CD4-positive, alpha-beta T cell treated with Interleukin-17A for 4 hours (primary cell): ENCODE measurements at regions not wholly inside any gene's neighbourhood (a gene's known extent, or its start where the extent isn't known, plus 50 kb on each side); places are given as distances from the start of the nearest gene placed in this dataset.

Source experiments
- DNase-seq: peaks from one replicate; pipeline ENCODE4 v3.0.0-alpha.2; 2020; ENCODE audit warnings: mixed read lengths

DNA sequence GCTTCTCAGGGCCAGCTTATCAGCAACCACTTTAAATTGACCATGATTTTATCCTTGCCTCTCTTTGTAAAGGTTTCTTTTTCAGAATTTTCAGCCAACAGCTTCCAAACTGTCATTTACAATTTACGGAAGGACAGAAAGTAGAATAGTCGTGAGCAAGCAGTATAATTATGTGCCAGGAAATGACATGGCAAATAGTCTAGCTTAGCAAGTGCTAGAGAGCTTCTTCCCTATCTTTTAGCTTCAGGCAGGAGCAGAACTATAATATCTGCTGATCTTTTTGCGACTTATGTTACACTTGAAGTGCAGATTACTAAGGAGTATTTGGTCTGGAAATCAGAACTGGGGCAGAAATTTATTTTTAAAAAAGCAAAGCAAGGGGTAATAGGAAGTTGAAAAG, 123.0 kb upstream of the AP1S2 start:
- DNase-seq = no peak

DNA sequence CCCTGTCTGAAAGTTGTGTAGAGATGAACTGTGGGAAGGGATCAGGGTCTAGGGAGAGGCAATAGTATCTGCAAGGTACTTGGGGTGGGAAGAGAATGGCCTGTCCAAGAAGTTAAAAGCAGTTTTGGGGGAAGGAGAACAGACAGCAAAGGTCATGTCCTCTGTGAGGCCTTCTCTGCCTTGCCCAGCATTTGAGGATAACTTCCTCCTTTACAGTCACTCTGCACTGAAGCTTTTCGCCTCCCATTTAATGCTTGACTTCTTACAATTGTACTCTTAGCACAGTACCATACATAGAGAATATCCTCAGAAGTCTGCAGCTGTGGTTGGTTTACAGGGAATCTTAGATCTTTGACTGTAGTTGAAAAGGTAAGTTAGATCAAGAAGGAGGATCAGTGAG, 121.8 kb upstream of the AP1S2 start:
- no peak for DNase-seq

DNA sequence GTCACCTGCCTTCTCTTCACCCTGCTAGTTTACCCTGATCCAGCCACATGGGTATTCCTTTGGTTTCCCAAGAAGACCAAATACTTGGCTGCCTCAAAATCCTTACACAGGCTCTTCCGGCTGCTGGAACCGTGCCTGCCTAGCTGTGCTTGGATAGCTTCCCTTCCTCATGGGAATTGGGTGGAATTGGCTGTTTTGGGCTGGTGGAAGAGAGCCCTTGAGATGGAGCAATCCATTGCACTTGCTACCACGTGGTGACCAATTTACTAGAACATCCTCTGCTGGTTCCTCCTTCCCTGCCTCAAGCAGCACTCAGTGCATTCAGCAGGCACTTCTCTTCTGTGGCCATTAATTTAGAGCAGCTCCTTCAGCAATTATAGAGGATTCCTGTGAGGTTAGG, 119.3 kb upstream of the AP1S2 start:
- no peak for DNase-seq

DNA sequence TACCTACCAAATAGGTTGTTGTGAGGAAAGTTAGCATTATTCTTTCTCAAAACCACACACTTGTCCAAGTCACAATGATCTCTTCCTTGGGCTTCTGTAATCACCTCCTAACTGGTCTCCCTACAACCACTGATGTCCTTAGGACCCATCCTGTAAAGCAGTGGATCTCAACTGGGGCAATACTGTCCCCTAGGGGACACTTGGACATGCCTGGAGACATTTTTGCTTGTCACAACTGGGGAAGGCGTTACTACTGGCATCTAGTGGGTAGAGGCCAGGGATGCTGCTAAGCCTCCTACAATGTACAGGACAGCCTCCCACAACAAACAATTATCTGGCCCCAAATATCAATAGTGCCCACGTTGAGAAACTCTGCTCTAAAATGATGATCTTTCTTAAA, 118.7 kb upstream of the AP1S2 start:
- peak; percentile 12 for DNase-seq

DNA sequence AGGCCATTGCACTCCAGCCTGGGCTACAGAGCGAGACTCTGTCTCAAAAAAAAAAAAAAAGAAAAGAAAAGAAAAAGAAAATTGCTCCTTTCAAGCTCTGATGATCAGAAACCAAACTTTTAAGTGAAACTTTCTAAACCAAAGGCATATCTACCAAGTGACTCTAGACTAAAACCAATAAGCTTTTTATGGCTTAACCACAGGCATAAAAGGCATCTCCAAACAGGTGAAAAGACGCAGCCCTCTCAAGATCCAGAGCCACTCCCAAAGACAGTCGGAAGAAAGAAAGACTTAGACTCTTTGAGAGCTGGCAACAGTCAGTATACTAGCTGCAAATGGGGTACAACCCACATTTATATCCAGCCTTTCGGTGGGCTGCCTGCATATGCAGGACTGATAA, 117.1 kb upstream of the AP1S2 start:
- no peak for DNase-seq

DNA sequence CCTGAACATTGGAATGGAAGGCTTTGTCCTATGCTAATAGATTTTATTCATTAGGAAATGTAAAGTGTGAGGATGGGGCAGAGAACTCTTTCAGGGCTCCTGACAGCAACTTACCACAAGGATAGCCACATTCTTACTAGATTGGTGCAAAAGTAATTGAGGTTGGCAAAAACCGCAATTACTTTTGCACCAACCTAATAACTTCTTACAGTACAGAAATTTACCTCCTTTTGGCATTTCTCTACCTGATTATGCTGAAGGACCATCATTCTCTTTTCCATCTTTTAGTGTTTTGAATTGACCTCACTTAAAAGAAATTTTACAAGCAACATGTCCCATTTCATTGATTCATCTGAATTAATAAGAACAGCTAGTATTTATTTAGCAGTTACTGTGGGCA, 109.2 kb upstream of the AP1S2 start:
- DNase-seq = no peak

DNA sequence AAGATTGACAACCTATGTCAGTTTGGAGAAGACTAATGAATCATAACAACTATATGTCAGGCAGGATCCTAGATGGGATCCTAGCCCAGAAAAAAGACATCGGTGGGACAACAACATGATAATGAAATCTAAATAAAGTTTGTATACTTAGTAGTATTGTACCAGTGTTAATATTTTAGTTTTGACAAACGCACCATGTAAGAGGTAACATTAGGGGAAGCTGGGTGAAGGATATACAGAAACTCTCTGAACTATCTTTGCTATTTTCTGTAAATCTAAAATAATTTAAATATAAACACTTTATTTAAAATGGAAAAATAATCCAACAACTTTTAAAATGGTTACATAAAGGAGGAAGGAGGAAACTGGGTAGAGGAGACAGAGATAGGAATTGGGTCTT, 105.6 kb upstream of the AP1S2 start:
- DNase-seq = no peak

DNA sequence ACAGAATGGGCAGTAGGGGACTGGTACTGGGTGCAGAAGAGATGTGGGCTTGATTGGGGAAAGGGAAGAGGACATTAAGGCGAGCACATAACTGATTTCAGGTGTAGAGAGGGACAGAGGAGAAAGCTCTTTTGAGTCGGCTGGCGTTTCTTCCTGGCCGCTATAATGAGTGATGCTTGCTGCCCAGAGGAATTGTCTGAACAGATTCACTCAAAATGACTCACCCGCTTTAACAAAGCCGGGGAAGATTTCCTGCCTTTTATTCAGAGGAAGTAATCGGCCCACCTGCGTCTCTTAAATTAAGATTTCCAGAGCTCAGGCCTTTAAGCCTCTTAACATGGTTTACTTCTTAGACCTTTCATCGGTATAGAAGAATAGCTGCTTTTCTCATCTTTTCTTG, 102.1 kb upstream of the AP1S2 start:
- no peak for DNase-seq

DNA sequence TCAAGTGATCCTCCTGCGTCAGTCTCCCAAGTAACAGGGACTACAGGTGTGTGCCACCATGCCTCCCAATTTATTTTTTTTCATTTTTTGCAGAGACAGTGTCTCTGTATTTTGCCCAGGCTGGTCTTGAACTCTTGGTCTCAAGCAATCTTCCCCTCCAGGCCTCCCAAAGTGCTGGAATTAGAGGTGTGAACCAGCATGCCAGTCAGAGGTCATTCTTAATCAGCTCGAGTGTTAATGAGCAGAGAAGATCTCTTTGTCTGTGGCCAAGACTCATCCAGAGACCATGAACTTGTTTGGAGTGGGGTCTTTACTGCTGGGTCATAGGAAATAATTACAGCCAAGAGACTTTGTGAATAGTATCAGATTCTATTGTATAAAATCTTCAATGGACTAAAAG, 99.2 kb upstream of the AP1S2 start:
- no peak for DNase-seq

DNA sequence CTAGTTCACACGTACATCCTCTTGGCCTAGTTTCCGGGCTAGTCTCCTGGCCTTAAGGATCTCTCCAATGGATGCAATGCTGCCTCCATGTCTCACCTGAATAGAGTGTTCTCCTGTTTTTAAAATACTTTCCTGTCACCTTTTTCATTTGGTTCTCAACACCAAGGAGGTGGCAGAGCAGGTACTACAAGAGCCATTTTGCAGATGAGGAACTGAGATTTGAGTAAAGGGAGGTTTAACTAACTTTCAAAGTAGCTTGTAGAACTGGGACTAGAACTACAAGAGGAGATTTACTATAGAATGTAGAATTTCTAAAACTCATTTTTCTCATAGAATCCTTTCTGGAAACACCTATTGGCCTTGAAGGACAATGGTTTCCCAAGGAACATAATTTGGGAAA, 97.6 kb upstream of the AP1S2 start:
- no peak for DNase-seq

DNA sequence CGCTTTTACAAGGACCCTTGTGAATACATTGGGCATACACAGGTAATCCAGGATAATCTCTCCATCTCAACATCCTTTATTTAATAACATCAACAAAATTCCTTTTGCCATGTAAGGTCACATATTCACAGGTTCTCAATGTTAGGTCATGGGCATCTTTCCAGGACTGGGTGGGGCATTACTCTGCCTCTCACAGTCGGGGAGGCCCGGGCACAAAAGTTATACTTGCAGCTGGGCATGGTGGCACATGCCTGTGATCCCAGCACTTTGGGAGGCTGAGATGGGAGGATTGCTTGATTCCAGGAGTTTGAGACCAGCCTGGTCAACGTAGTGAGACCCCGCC, 93.7 kb upstream of the AP1S2 start:
- no peak for DNase-seq

DNA sequence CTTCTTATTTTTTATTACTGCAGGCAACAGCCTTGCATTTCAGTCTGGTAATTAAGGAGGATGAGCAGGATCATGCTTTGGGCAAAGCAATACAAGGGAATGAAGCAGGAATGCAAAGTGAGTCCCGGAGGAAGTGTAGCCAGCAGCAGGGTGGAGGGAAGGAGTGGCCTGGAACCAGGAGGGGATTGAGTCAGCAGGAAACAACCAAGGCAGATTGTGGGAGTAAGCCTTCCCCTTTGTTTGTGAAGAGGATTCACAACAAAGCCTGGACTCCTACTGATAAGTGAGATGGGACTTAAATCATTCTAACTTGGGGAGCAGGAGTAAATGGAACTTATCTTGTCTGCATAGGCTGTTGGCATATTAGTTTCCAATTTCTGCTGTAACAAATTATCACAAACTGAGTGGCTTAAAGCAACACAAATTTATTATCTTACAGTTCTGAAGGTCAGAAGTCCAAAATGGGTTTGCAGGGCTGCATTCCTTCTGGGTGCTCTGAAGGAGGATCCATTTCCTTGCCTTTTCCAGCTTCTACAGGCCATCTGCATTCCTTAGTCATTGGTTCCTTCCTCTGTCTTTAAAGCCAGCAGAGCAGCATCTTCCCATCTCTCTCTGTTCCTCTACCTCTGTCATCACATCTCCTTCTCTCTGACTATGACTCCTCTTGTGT, 93.2 kb upstream of the AP1S2 start:
- DNase-seq = no peak

DNA sequence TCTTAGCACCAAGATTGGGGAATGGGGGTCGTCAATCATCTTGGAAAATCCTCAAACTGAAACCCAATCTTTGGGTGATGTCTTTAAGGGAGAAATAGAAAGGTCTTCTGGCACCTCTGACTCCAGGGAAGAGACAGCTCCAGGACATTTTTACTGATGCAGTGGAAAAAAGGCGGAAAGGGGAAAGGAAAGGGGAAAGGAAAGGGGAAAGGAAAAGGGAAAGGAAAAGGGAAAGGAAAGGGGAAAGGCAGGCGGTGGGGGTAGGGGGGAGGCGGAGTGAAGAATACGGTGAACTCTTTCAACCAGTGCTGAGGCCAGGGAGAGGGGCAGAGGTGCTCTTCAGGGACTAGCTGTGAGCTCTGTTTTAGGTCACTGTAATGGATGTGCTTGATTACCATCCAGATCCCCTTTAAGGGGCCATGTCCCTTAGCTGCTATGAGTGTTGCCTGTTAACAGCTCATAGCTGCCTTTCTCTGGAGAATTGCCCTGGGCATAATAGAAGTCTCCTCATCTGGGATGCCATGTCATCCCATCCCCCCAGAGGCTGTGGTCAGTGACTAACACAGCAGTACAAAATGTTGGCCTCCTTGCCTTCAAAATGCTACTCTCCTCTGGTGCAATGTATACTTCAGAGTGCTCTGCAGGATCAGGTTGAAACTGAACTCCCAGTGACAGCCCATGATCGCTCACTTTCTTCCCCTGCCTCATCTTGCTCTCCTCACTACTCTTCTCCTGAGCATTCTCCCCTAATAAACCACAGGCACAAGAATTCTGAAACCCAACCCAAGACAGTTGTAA, 92.4 kb upstream of the AP1S2 start:
- no peak for DNase-seq

DNA sequence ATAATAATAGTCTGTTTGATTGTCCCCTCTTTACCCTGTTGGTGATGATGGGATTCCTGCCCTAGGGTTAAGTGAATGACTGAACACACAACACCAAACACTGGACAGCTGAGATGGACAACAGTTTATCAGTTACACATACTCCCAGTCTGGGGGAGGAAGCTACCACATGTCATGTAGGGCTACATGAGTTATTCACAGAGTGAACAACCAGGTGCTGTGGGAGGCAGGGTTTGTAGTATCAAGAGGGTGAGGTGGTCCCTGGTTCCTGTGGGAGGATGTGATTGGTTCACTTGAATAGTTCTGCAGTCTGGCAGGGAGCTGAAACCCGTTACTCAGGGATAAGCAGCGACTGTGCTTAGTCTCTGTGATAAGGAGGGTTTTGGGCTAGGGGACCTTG, 88.8 kb upstream of the AP1S2 start:
- DNase-seq = no peak

DNA sequence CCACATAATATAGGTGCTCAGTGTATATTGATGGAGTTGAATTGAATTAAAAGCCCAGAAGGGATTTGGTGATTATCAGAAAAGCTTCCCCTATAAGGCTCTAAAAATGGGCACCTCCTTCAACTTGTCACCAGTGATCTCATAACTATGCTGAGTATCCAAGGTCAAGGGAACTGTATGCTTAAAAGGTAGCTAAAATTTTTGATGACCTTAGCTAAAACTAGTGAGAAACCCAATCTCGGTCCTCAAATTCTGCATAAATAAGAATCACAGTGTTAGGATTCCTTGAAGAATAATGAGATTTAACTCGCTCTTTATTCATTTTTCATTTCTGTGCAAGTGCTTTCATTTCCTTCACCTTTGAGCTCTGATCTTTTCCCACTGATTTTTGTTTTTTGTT, 87.7 kb upstream of the AP1S2 start:
- DNase-seq = no peak

DNA sequence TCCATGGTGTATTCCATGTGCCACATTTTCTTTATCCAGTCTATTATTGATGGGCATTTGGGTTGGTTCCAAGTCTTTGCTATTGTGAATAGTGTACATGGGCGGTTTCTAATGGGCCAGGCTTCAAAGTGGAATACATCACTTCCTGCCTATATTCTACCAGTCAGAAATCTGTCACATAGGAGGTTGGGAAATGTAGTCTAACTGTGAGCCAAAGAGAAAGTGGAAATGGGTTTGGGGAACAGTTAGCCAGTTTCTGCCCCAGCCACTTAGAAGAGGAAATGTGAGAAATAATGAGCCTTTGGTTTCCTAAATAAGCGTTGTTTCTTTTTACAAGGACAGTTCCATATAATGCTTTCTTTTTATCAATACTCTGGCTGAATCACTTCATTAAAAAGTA, 85.1 kb upstream of the AP1S2 start:
- no peak for DNase-seq

DNA sequence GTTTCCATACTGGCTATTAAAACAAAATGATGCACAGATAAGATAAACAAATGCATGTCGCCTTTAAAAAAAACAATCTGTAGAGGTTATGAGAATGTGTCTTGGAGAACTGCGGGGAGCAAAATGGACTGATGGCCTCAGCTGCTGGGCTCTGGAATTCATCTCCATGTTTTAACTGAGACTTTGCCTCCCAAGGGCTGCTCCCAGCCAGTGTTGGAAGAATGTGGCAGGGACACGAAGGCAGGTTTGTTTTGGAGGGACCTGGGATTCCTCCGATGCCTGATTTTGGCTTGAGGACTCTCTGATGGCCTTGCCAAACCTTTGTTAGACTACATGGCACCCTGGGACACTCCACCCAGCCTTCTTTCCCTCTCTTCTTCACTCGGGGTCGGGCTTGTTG, 83.5 kb upstream of the AP1S2 start:
- no peak for DNase-seq

DNA sequence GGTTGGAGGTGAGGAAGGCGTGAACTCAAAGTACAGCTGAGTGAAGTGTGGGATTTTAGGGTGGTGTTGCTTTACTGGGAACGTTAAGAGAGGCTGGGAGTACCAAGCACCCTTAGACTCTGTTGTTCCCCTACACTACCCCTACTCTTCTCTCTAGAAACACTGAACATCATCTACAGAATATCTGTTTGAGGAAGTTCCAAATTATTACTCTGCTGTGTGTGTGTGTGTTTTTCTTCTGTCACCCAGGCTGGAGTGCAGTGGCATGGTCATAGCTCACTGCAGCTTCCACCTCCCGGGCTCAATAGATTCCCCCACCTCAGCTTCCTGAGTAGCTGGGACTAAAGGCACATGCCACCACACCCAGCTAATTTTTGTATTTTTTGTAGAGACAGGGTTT, 76.7 kb upstream of the AP1S2 start:
- no peak for DNase-seq

DNA sequence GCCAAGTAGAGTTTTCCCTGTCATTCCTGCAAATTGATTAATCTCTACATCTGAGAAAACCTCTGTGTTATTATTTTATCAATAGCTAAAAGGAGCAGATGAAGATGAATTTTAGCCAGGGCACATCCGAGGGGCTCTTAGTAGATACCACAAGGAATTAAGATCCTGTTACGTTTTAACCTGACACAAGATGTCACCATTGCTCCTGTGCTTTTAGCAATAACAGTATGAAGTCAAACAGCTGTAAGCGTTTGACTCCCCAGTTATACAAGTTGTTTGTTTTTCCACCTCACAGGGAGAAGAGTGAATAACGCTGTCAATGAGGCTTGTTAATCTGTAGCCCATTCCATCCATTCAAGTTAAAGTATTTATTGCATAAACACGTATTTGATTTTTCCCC, 76.0 kb upstream of the AP1S2 start:
- no peak for DNase-seq

DNA sequence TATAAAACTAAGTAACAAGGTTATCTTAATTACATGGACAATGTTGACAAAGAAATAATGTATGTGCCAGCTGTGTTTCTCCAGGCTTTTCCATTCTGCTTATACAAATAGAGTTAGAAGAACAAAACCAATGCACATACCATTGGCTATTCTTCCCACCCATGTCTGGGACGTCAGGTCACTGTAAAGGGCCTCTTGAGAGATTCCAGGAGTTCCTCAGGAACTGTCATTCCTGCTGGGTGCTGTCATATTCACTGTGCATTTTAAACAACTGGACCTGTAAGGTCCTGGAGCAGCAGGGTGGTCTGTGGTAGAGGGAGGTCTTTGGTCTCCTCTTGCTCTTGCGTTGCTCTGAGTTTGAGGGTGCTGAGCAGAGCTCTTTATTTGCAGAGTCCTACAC, 74.6 kb upstream of the AP1S2 start:
- DNase-seq = no peak

DNA sequence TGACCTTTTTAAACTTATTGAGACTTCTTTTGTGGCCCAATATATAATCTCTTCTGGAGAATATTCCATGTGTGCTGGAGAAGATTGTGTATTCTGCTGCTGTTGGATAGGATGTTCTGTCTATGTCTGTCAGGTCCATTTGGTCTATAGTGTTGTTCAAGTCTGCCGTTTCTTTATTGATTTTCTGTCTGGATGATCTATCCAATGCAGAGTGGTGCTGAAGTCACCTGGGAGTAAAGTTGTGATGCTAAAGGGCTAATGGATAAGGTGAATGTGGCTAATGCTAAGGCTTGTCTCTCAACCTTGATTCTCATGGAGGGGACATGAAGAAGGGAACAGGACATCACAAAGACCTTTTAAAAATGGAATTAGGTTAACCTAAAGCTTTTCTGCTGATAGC, 72.0 kb upstream of the AP1S2 start:
- no peak for DNase-seq

DNA sequence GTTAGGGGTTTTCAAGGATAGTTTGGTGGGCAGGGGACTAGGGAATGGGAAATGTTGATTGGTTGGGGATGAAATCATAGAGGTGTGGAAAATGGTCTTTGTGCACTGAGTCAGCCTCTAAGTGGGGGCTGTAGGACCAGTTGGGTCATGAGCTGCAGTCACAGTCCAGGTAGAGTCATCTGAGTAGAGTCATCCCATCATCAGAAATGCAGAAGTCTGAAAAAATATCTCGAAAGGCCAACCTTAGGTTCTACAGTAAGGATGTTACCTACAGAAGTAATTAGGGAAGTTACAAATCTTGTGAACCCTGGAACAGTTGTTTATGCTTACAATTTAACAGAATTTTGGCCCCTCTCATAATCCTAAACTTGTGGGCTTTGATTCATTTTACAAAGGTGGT, 63.4 kb upstream of the AP1S2 start:
- no peak for DNase-seq

DNA sequence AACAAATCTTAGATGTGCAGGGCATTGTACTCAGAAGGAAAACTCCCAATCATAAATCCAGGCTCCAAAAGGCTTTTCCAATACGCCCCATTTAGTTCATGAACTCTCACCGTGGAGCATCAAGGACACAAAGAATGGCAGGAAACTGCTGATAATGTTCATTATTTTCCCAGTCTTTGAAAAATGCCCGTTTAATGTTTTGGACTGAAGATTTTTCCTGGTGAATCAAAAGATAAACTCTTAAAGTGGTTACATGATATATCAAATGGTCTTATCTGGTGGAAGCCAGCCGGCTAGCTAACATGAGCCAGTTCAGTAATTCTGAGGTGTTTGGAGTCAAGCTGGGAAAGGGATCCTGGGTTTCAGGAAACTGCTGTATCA, 62.1 kb upstream of the AP1S2 start:
- no peak for DNase-seq

DNA sequence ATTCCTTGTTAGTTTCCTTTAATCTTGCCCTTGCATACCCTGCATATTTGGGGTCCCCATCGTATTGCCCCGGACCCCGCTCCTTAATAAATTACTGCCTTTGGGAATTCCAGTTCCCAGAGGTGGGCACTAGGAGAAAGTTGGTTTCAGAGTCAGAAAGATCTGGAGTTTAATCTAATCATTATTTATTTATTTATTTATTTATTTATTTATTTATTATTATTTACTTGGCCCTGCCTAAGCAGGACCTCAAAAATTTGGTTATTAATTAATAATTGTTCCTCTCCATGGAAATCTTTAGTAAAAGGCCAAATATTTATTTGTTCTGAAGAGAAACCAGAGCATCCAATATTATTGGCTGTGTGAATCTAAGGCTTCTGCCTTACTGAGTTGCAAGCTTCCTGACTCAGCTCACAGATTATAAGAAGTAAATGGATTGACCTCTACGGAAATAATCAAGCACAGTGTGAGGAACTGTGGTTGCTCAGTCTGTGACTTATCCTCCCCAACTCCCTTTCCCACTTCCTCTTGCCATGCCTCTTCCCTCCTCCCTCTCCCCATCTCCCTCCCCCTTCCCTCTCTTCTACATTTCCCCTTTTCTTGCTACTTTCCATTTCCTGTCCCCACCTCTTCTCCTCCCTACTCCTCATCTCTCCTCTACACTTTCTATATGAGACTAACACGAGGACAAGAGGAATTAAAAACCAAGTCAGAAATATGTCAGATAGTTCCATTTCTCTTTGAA, 61.5 kb upstream of the AP1S2 start:
- no peak for DNase-seq
